HCT116 (cell line): ENCODE measurements at regions not wholly inside any gene's neighbourhood (a gene's known extent, or its start where the extent isn't known, plus 50 kb on each side); places are given as distances from the start of the nearest gene placed in this dataset.

Experiments
- ATAC-seq: fragments of 200-7000 bp; cut with Tn5 transposase; 2 replicates; pipeline ENCODE4 v1.9.1; 2020; ENCODE audit warnings: mild to moderate bottlenecking, moderate library complexity
- BruUV-seq: library from RNA; stranded (reverse); fragments of 400-500 nt; replicated peaks from 2 replicates; lab custom pipeline; 2021; lab: Mats Ljungman, UMichigan
- CTCF ChIA-PET: fragments of 300-600 bp; sonication (Branson Sonifier 250); formaldehyde crosslinking; loops from one replicate; lab custom pipeline; 2021; ENCODE audit warnings: antibody characterized with exemption; lab: Charles Lee
- POLR2A ChIA-PET: fragments of 300-600, 350-600 bp; sonication (Branson Sonifier 250); formaldehyde crosslinking; loops from one replicate; lab custom pipeline; 2021; ENCODE audit warnings: antibody characterized with exemption; lab: Charles Lee
- RAD21 ChIA-PET, 2 experiments: fragments of 300-600 bp; sonication (Branson Sonifier 250); formaldehyde crosslinking; loops; one replicate each; lab custom pipeline; 2023; ENCODE audit warnings: low total read pairs in 2 of 2; ENCODE audit not compliant: uncharacterized antibody in 2 of 2, unreplicated experiment in 2 of 2, low non-redundant PET in 1 of 2; lab: Charles Lee
- DNase-seq: peaks from one replicate; pipeline ENCODE4 v3.0.0-alpha.2; 2010; ENCODE audit warnings: low read depth, low spot score
- H2AFZ ChIP-seq: fragments of 200-600 bp; shearing (Covaris generic), sonication (generic); 2 replicates; pipeline ENCODE4 v1.6.1; 2017; ENCODE audit warnings: low read depth, mixed run types, mixed read lengths, antibody characterized with exemption, low read length; ENCODE audit not compliant: poor library complexity, severe bottlenecking
- H3K27ac ChIP-seq: 2 replicates; pipeline ENCODE4 v1.5.1; 2012; ENCODE audit warnings: low read depth, low read length
- H3K27me3 ChIP-seq: fragments of 200-600 bp; sonication (generic); 2 replicates; pipeline ENCODE4 v1.6.1; 2016; ENCODE audit warnings: mixed run types, low read length, mixed read lengths; ENCODE audit not compliant: insufficient read depth
- H3K36me3 ChIP-seq, 2 experiments: fragments of 200-500 bp in 1 of 2; fragments of 200-600 bp in 1 of 2; sonication (Bioruptor generic) in 1 of 2; sonication (generic) in 1 of 2; 2 replicates each; pipeline versions ENCODE4 v1.5.1 to v1.6.1; 2014 to 2016; ENCODE audit warnings: low read length in 2 of 2, inconsistent platforms in 1 of 2, mixed read lengths in 1 of 2, mixed run types in 1 of 2; ENCODE audit not compliant: insufficient read depth in 2 of 2, control insufficient read depth in 1 of 2
- H3K4me1 ChIP-seq, 2 experiments: fragments of 200-600 bp in 1 of 2; sonication (generic) in 1 of 2; 2 replicates each; pipeline versions ENCODE4 v1.5.1 to v1.6.1; 2012 to 2017; ENCODE audit warnings: low read length in 2 of 2, inconsistent platforms in 1 of 2, mild to moderate bottlenecking in 1 of 2, mixed read lengths in 1 of 2, mixed run types in 1 of 2, moderate library complexity in 1 of 2; ENCODE audit not compliant: insufficient read depth in 2 of 2, control insufficient read depth in 1 of 2
- H3K4me2 ChIP-seq: fragments of 200-600 bp; sonication (generic); 2 replicates; pipeline ENCODE4 v1.6.1; 2017; ENCODE audit warnings: mixed run types, low read length, mixed read lengths
- H3K4me3 ChIP-seq, 2 experiments: fragments of 200-600 bp in 1 of 2; sonication (generic) in 1 of 2; replicated peaks in 1 of 2; 2 replicates each; pipeline ENCODE4 v1.5.1; 2011 to 2016; ENCODE audit warnings: low read length in 2 of 2, control low read depth in 1 of 2, low read depth in 1 of 2, mild to moderate bottlenecking in 1 of 2, mixed read lengths in 1 of 2, mixed run types in 1 of 2
- H3K79me2 ChIP-seq: fragments of 200-600 bp; sonication (generic); 2 replicates; pipeline ENCODE4 v1.6.1; 2017; ENCODE audit warnings: mild to moderate bottlenecking, mixed run types, low read length, moderate library complexity, mixed read lengths; ENCODE audit not compliant: insufficient read depth
- H3K9ac ChIP-seq: fragments of 200-600 bp; sonication (generic); 2 replicates; pipeline ENCODE4 v1.6.1; 2016; ENCODE audit warnings: low read length, mixed read lengths
- H3K9me2 ChIP-seq: fragments of 200-600 bp; sonication (generic), shearing (Covaris generic); 2 replicates; pipeline ENCODE4 v1.6.1; 2017; ENCODE audit warnings: mixed run types, mild to moderate bottlenecking, moderate library complexity; ENCODE audit not compliant: insufficient read depth
- H3K9me3 ChIP-seq, 2 experiments: fragments of 200-500 bp in 1 of 2; fragments of 200-600 bp in 1 of 2; sonication (Bioruptor generic) in 1 of 2; sonication (generic) in 1 of 2; 2 replicates each; pipeline ENCODE4 v1.6.1; 2014 to 2017; ENCODE audit warnings: low read length in 2 of 2, mixed read lengths in 2 of 2, inconsistent platforms in 1 of 2, low read depth in 1 of 2, mild to moderate bottlenecking in 1 of 2, mixed run types in 1 of 2, moderate library complexity in 1 of 2; ENCODE audit not compliant: control insufficient read depth in 1 of 2, insufficient read depth in 1 of 2
- H4K20me1 ChIP-seq: fragments of 200-600 bp; sonication (generic), shearing (Covaris generic); 2 replicates; pipeline ENCODE4 v1.6.1; 2017; ENCODE audit warnings: mixed run types, mild to moderate bottlenecking, moderate library complexity; ENCODE audit not compliant: insufficient read depth
- ATF3 ChIP-seq: IDR thresholded peaks from 2 replicates; pipeline ENCODE4 v1.6.1; 2012
- CBX3 ChIP-seq: IDR thresholded peaks from 2 replicates; pipeline ENCODE4 v1.6.1; 2012; ENCODE audit warnings: low read depth
- CTCF ChIP-seq, 3 experiments: fragments of 200-600 bp in 1 of 3; sonication (generic) in 1 of 3; IDR thresholded peaks in 2 of 3; conservative IDR thresholded peaks in 1 of 3; 2 replicates each; pipeline ENCODE4 v1.5.1; 2012 to 2017; ENCODE audit warnings: low read depth in 2 of 3, low read length in 2 of 3, antibody characterized with exemption in 1 of 3, borderline replicate concordance in 1 of 3, control low read depth in 1 of 3, mild to moderate bottlenecking in 1 of 3, mixed read lengths in 1 of 3, mixed run types in 1 of 3, moderate library complexity in 1 of 3; ENCODE audit not compliant: insufficient read depth in 1 of 3
- EZH2 ChIP-seq: fragments of 200-600 bp; sonication (generic); IDR thresholded peaks from 2 replicates; pipeline ENCODE4 v1.6.1; 2017; ENCODE audit warnings: antibody characterized with exemption, mixed run types
- FOSL1 ChIP-seq: IDR thresholded peaks from 2 replicates; pipeline ENCODE4 v1.6.1; 2012; ENCODE audit warnings: low read depth
- JUND ChIP-seq: IDR thresholded peaks from 2 replicates; pipeline ENCODE4 v1.6.1; 2012
- REST ChIP-seq: IDR thresholded peaks from 2 replicates; pipeline ENCODE4 v1.6.1; 2012; ENCODE audit warnings: low read depth
- SIN3A ChIP-seq: IDR thresholded peaks from 2 replicates; pipeline ENCODE4 v1.6.1; 2012; ENCODE audit warnings: low read depth
- SRF ChIP-seq: IDR thresholded peaks from 2 replicates; pipeline ENCODE4 v1.6.1; 2012; ENCODE audit warnings: low read depth
- ZBTB33 ChIP-seq: IDR thresholded peaks from 2 replicates; pipeline ENCODE4 v1.6.1; 2011; ENCODE audit warnings: mild to moderate bottlenecking, low read length, moderate library complexity; ENCODE audit not compliant: insufficient replicate concordance; ENCODE audit errors: extremely low read depth
- ZFX ChIP-seq: fragments of 450-650 bp; IDR thresholded peaks from 2 replicates; pipeline ENCODE4 v1.6.1; 2017
- intact Hi-C: fragments of 100-400 bp; cut with micrococcal nuclease; formaldehyde crosslinking; loops from 2 replicates; pipeline ENCODE4 v1.10.0; 2022

GRCh38 chr5:166379517-166379916 lies 1911.9 kb upstream of the WWC1 start:
- H3K9me3 ChIP-seq, result peaks cover 2 to 22% of the 10 kb centered on the region in 2 experiments; a peak in 2 of 4 replicates
- no TSS peak for BruUV-seq

GRCh38 chr5:166382031-166382430 lies 1909.4 kb upstream of the WWC1 start:
- Histone ChIP-seq H3K4me3 (no peak overlapping the region), H3K9ac (no peak overlapping the region), H3K9me2 (no peaks in the 10 kb centered on the region), H3K4me1 (no peaks in the 10 kb centered on the region), H3K79me2 (no peaks in the 10 kb centered on the region), H3K27ac (no peak overlapping the region), H3K27me3 (no peaks in the 10 kb centered on the region), H4K20me1 (no peaks in the 10 kb centered on the region), H3K9me3 (peaks cover 12 to 30% of the 10 kb centered on the region in 2 experiments; a peak in 2 of 4 replicates), H3K4me2 (no peak overlapping the region), H3K36me3 (no peaks in the 10 kb centered on the region), H2AFZ (no peak overlapping the region)
- intact Hi-C loops, result no loop called here
- ChIA-PET CTCF (no interaction called here), POLR2A (no interaction called here), RAD21 (no interaction called here)
- ATAC-seq, result no peak
- no peak for DNase-seq
- BruUV-seq, result no TSS peak
- TF ChIP-seq ATF3 (no peak), SIN3A (no peak), REST (no peak), SRF (no peak), FOSL1 (no peak), EZH2 (no peak), ZFX (no peak), CTCF (IDR thresholded peaks at IDR 0.05 in 2 of 3, conservative IDR thresholded peaks at IDR 0.05 in 1 of 3; ENCODE audit: borderline replicate concordance in 1 of 3, insufficient read depth in 1 of 3, low read depth in 2 of 3, low read length in 2 of 3) (no peak), ZBTB33 (no peak)

More at GRCh38 chr5:166379517-166379916, 1911.9 kb upstream of the WWC1 start:
- no peaks in the 10 kb centered on the region for H3K27me3 ChIP-seq
- RAD21 ChIA-PET, result no interaction called here
- no peaks in the 10 kb centered on the region for H3K9me2 ChIP-seq
- H3K4me3 ChIP-seq, result no peak overlapping the region
- no peaks in the 10 kb centered on the region for H3K79me2 ChIP-seq
- ATAC-seq (no peak), DNase-seq (no peak)
- H3K4me2 ChIP-seq, result no peak overlapping the region
- no peaks in the 10 kb centered on the region for H3K4me1 ChIP-seq
- no peaks in the 10 kb centered on the region for H4K20me1 ChIP-seq
- intact Hi-C loops, result no loop called here
- no peak overlapping the region for H3K27ac ChIP-seq
- TF ChIP-seq SRF (no peak), CBX3 (no peak), JUND (no peak), ZFX (no peak), ATF3 (no peak), SIN3A (no peak)
- POLR2A ChIA-PET, result no interaction called here
- no peaks in the 10 kb centered on the region for H3K36me3 ChIP-seq
- H2AFZ ChIP-seq, result no peak overlapping the region
- CTCF ChIA-PET, result no interaction called here
- no peak overlapping the region for H3K9ac ChIP-seq
